Caco-2 (cell line): ENCODE measurements at regions not wholly inside any gene's neighbourhood (a gene's known extent, or its start where the extent isn't known, plus 50 kb on each side); places are given as distances from the start of the nearest gene placed in this dataset.

ENCODE experiments used
- BruUV-seq: library from RNA; stranded (reverse); fragments of 400-500 nt; replicated peaks from 2 replicates; lab custom pipeline; 2021; lab: Mats Ljungman, UMichigan
- CTCF ChIA-PET: fragments of 300-600 bp; sonication (Branson Sonifier 250); formaldehyde crosslinking; loops from one replicate; lab custom pipeline; 2022; ENCODE audit warnings: antibody characterized with exemption; lab: Charles Lee
- POLR2A ChIA-PET: fragments of 300-600 bp; sonication (Branson Sonifier 250); formaldehyde crosslinking; loops from one replicate; lab custom pipeline; 2022; ENCODE audit warnings: antibody characterized with exemption; lab: Charles Lee
- DNase-seq, 2 experiments: peaks; one replicate each; pipeline versions ENCODE4 v3.0.0 to v3.0.0-alpha.2; 2020 to 2022
- H3K27me3 ChIP-seq: replicated peaks from 2 replicates; pipeline ENCODE4 v1.6.0; 2011; ENCODE audit warnings: low read length; ENCODE audit not compliant: control insufficient read depth, insufficient read depth
- H3K36me3 ChIP-seq: 2 replicates; pipeline ENCODE4 v1.5.1; 2011; ENCODE audit warnings: low read length; ENCODE audit not compliant: control insufficient read depth, insufficient read depth
- H3K4me1 ChIP-seq: fragments of 250-450 bp; sonication (Bioruptor Pico); 2 replicates; pipeline ENCODE4 v1.5.1; 2020; ENCODE audit warnings: mild to moderate bottlenecking
- H3K4me3 ChIP-seq: 2 replicates; pipeline ENCODE4 v1.5.1; 2011; ENCODE audit warnings: low read depth, mild to moderate bottlenecking, control low read depth, low read length
- H3K9me3 ChIP-seq: fragments of 250-450 bp; sonication (Bioruptor Pico); 2 replicates; pipeline ENCODE4 v1.5.1; 2020; ENCODE audit warnings: mild to moderate bottlenecking, moderate library complexity
- H3K27ac Mint-ChIP-seq: one replicate; pipeline ENCODE4 v1.8.0; 2022; ENCODE audit warnings: mixed read lengths; ENCODE audit not compliant: unreplicated experiment
- H3K27me3 Mint-ChIP-seq: one replicate; pipeline ENCODE4 v1.8.0; 2022; ENCODE audit warnings: mixed read lengths; ENCODE audit not compliant: insufficient read depth, unreplicated experiment
- H3K36me3 Mint-ChIP-seq: one replicate; pipeline ENCODE4 v1.8.0; 2022; ENCODE audit warnings: mild to moderate bottlenecking, mixed read lengths; ENCODE audit not compliant: insufficient read depth, unreplicated experiment
- H3K4me1 Mint-ChIP-seq: one replicate; pipeline ENCODE4 v1.8.0; 2022; ENCODE audit warnings: low read depth, mixed read lengths; ENCODE audit not compliant: unreplicated experiment
- H3K4me3 Mint-ChIP-seq: one replicate; pipeline ENCODE4 v1.8.0; 2022; ENCODE audit warnings: mild to moderate bottlenecking, moderate library complexity, mixed read lengths; ENCODE audit not compliant: unreplicated experiment
- H3K9me3 Mint-ChIP-seq: one replicate; pipeline ENCODE4 v1.8.0; 2022; ENCODE audit warnings: mixed read lengths; ENCODE audit not compliant: unreplicated experiment
- CTCF ChIP-seq, 2 experiments: fragments of 200-600 bp in 1 of 2; IDR thresholded peaks; 1 replicate in 1 of 2; 2 replicates in 1 of 2; pipeline versions ENCODE4 v1.5.1 to v1.8.0; 2011 to 2022; ENCODE audit warnings: antibody characterized with exemption in 1 of 2, control low read depth in 1 of 2, inconsistent platforms in 1 of 2, low read depth in 1 of 2, low read length in 1 of 2, mild to moderate bottlenecking in 1 of 2, moderate library complexity in 1 of 2; ENCODE audit not compliant: insufficient read depth in 1 of 2, severe bottlenecking in 1 of 2, unreplicated experiment in 1 of 2
- intact Hi-C: fragments of 100-400 bp; cut with micrococcal nuclease; formaldehyde crosslinking; loops from one replicate; pipeline ENCODE4 v1.10.0; 2022; ENCODE audit not compliant: unreplicated experiment

GRCh38 chr9:21708856-21709255 lies 93.6 kb upstream of the MTAP start:
- BruUV-seq = no TSS peak

GRCh38 chr9:21709464-21710058 lies 92.9 kb upstream of the MTAP start:
- no peaks in the 10 kb centered on the region for H3K9me3 Mint-ChIP-seq
- no peak overlapping the region for H3K27ac Mint-ChIP-seq
- intact Hi-C loops = loop anchor here (1.0 to 5.0 kb wide), 2 partner anchors 80 to 242 kb away; no protein-coding TSS in a partner anchor
- H3K27me3 Mint-ChIP-seq = no peaks in the 10 kb centered on the region
- peak; percentile 40 to 70 for TF ChIP-seq CTCF (IDR thresholded peaks at IDR 0.05; ENCODE audit: insufficient read depth in 1 of 2, low read depth in 1 of 2, low read length in 1 of 2, severe bottlenecking in 1 of 2, unreplicated experiment in 1 of 2)
- Histone ChIP-seq H3K27me3 (no peaks in the 10 kb centered on the region), H3K9me3 (no peaks in the 10 kb centered on the region), H3K4me1 (no peaks in the 10 kb centered on the region), H3K4me3 (no peak overlapping the region), H3K36me3 (no peaks in the 10 kb centered on the region)
- ChIA-PET CTCF (interaction anchor here (0.9 kb wide), 1 partner anchor 79 kb away, joined by 3 read pairs; no protein-coding TSS in a partner anchor), POLR2A (no interaction called here)
- DNase-seq = peak; percentile 49 to 57
- H3K4me1 Mint-ChIP-seq = no peaks in the 10 kb centered on the region
- H3K36me3 Mint-ChIP-seq = peaks cover 5% of the 10 kb centered on the region
- BruUV-seq = no TSS peak
- no peak overlapping the region for H3K4me3 Mint-ChIP-seq

More at GRCh38 chr9:21708856-21709255, 93.6 kb upstream of the MTAP start:
- intact Hi-C loops = loop anchor here (1.0 to 5.0 kb wide), 2 partner anchors 80 to 242 kb away; no protein-coding TSS in a partner anchor
- TF ChIP-seq CTCF (IDR thresholded peaks at IDR 0.05; ENCODE audit: insufficient read depth in 1 of 2, low read depth in 1 of 2, low read length in 1 of 2, severe bottlenecking in 1 of 2, unreplicated experiment in 1 of 2) = no peak
- H3K9me3 Mint-ChIP-seq = no peaks in the 10 kb centered on the region
- Histone ChIP-seq H3K36me3 (no peaks in the 10 kb centered on the region), H3K4me1 (no peaks in the 10 kb centered on the region), H3K9me3 (no peaks in the 10 kb centered on the region), H3K4me3 (no peak overlapping the region), H3K27me3 (no peaks in the 10 kb centered on the region)
- ChIA-PET CTCF (interaction anchor here (0.6 to 0.9 kb wide), 2 partner anchors 80 to 297 kb away, joined by 3 read pairs; no protein-coding TSS in a partner anchor), POLR2A (interaction anchor here (0.5 kb wide), 1 partner anchor 529 kb away, joined by 3 read pairs; no protein-coding TSS in a partner anchor)
- no peaks in the 10 kb centered on the region for H3K4me1 Mint-ChIP-seq
- no peak for DNase-seq
- H3K27ac Mint-ChIP-seq = no peak overlapping the region
- no peak overlapping the region for H3K4me3 Mint-ChIP-seq
- peaks cover 5% of the 10 kb centered on the region for H3K36me3 Mint-ChIP-seq
- H3K27me3 Mint-ChIP-seq = no peaks in the 10 kb centered on the region

GRCh38 chr9:21710548-21711191 lies 91.8 kb upstream of the MTAP start:
- Mint-ChIP-seq H3K27me3 (no peaks in the 10 kb centered on the region), H3K9me3 (no peaks in the 10 kb centered on the region), H3K4me3 (no peak overlapping the region), H3K27ac (no peak overlapping the region), H3K36me3 (peaks cover 5% of the 10 kb centered on the region), H3K4me1 (peaks cover 2% of the 10 kb centered on the region)
- Histone ChIP-seq H3K36me3 (no peaks in the 10 kb centered on the region), H3K27me3 (no peaks in the 10 kb centered on the region), H3K9me3 (no peaks in the 10 kb centered on the region), H3K4me3 (no peak overlapping the region), H3K4me1 (peaks cover 4% of the 10 kb centered on the region; the same call in 1 of the 2 replicates)
- intact Hi-C loops = no loop called here
- no peak for TF ChIP-seq CTCF (IDR thresholded peaks at IDR 0.05; ENCODE audit: insufficient read depth in 1 of 2, low read depth in 1 of 2, low read length in 1 of 2, severe bottlenecking in 1 of 2, unreplicated experiment in 1 of 2)
- ChIA-PET CTCF (no interaction called here), POLR2A (no interaction called here)
- no TSS peak for BruUV-seq
- no peak for DNase-seq
